ENCODE measurements at regions not wholly inside any gene's neighbourhood (a gene's known extent, or its start where the extent isn't known, plus 50 kb on each side); places are given as distances from the start of the nearest gene placed in this dataset.

DNA sequence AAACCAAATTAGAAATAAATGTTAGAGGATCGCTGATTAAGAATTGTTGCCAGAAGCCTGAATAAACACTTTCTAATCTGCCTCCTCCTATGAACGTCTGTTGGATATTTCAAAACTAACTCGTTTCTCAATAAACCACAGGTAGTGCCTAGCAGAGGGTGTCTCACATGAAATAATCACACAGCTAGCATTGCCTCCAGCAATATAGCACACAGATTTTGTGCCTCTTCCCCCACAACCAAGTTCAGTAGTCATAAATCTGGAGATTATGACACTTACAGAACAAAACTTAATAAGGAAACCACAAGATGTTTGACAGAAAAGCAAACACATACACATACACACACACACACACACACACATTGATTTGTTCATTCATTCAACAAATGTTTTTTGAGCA lies 173.2 kb upstream of the CDH10 start:
- no peaks in the 10 kb centered on the region for H3K36me3 ChIP-seq (ENCODE audit: insufficient read depth, low read length)
- no peak overlapping the region for H3K4me2 ChIP-seq (ENCODE audit: low read length)
- H3K79me2 ChIP-seq (ENCODE audit: insufficient read depth, low read depth, low read length): no peaks in the 10 kb centered on the region
- no peak overlapping the region for H3K4me3 ChIP-seq (ENCODE audit: low read depth, low read length, poor library complexity, severe bottlenecking)
- no peaks in the 10 kb centered on the region for H4K20me1 ChIP-seq (ENCODE audit: insufficient read depth, low read length)
- ChIA-PET POLR2A (no interaction called here), CTCF (ENCODE audit: unreplicated experiment) (no interaction called here)
- DNase-seq (ENCODE audit: low spot score): no peak
- H3K4me1 ChIP-seq (ENCODE audit: insufficient read depth, low read length, poor library complexity, severe bottlenecking): no peaks in the 10 kb centered on the region
- H3K9me3 ChIP-seq (ENCODE audit: low read length): no peaks in the 10 kb centered on the region
- no TSS peak for BruUV-seq (replicated peaks)
- TF ChIP-seq, protein P1, sequence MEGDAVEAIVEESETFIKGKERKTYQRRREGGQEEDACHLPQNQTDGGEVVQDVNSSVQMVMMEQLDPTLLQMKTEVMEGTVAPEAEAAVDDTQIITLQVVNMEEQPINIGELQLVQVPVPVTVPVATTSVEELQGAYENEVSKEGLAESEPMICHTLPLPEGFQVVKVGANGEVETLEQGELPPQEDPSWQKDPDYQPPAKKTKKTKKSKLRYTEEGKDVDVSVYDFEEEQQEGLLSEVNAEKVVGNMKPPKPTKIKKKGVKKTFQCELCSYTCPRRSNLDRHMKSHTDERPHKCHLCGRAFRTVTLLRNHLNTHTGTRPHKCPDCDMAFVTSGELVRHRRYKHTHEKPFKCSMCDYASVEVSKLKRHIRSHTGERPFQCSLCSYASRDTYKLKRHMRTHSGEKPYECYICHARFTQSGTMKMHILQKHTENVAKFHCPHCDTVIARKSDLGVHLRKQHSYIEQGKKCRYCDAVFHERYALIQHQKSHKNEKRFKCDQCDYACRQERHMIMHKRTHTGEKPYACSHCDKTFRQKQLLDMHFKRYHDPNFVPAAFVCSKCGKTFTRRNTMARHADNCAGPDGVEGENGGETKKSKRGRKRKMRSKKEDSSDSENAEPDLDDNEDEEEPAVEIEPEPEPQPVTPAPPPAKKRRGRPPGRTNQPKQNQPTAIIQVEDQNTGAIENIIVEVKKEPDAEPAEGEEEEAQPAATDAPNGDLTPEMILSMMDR (conservative IDR thresholded peaks at IDR 0.05; ENCODE audit: low read length): no peak
- no peak for TF ChIP-seq EZH2phosphoT487 (IDR thresholded peaks at IDR 0.05; ENCODE audit: borderline replicate concordance, low read depth, low read length)
- no peaks in the 10 kb centered on the region for H3K9me2 ChIP-seq (ENCODE audit: insufficient read depth, low read length)
- intact Hi-C loops (cut with micrococcal nuclease; ENCODE audit: unreplicated experiment): no loop called here
- H3K27ac ChIP-seq (ENCODE audit: low read depth, low read length, poor library complexity, severe bottlenecking): no peak overlapping the region
- H2AFZ ChIP-seq (ENCODE audit: low read length): no peak overlapping the region

DNA sequence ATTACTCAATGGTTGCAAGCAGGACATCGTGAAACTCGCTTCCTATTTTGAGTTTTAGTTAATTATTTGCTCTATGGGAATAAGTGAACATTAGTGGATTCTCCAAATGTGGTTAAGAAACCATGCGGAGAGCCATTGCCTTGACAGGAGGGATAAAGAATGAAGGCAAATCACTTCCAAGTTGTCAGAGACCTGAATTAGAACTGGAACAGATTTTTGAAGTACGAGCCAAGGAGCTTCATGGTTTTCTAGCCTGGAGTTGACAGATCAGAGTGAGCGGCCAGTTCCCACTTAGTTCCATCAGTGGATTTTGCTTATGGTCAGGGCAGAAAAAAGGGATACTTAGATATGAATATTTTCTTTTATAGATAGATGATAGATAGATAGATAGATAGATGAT lies 171.4 kb upstream of the CDH10 start:
- intact Hi-C loops (cut with micrococcal nuclease; ENCODE audit: unreplicated experiment): no loop called here
- Histone ChIP-seq H3K79me2 (ENCODE audit: insufficient read depth, low read depth, low read length) (no peaks in the 10 kb centered on the region), H3K4me1 (ENCODE audit: insufficient read depth, low read length, poor library complexity, severe bottlenecking) (no peaks in the 10 kb centered on the region), H3K9me3 (ENCODE audit: low read length) (no peaks in the 10 kb centered on the region), H3K9me2 (ENCODE audit: insufficient read depth, low read length) (no peaks in the 10 kb centered on the region), H3K36me3 (ENCODE audit: insufficient read depth, low read length) (no peaks in the 10 kb centered on the region), H4K20me1 (ENCODE audit: insufficient read depth, low read length) (no peaks in the 10 kb centered on the region), H3K27ac (ENCODE audit: low read depth, low read length, poor library complexity, severe bottlenecking) (no peak overlapping the region), H3K4me2 (ENCODE audit: low read length) (no peak overlapping the region), H3K4me3 (ENCODE audit: low read depth, low read length, poor library complexity, severe bottlenecking) (no peak overlapping the region), H2AFZ (ENCODE audit: low read length) (no peak overlapping the region)
- ChIA-PET CTCF (ENCODE audit: unreplicated experiment) (no interaction called here), POLR2A (interaction anchor here (0.6 to 1.2 kb wide), 2 partner anchors 10 to 68 kb away, joined by 3 to 4 read pairs; no protein-coding TSS in a partner anchor)
- DNase-seq (ENCODE audit: low spot score): no peak
- BruUV-seq (replicated peaks): no TSS peak
- TF ChIP-seq, protein P1 (conservative IDR thresholded peaks at IDR 0.05; ENCODE audit: low read length): no peak
- TF ChIP-seq EZH2phosphoT487 (IDR thresholded peaks at IDR 0.05; ENCODE audit: borderline replicate concordance, low read depth, low read length): no peak

DNA sequence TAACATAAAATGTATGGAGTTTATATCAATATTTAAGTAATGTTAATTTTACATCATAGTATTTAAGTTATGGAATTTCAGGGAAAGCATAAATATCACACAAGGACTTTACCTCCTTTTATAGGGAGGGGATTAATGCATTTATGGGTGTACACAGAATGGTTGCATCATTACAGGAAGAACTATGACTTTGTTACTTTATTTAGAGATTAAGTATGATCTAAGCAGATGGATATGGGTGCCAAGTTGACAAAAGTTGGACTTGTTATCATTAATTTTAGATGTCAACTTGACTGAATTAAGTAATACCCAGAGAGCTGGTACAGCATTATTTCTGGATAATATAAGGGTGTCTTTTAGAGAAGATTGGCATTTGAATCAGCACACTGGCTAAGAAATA lies 160.5 kb upstream of the CDH10 start:
- Histone ChIP-seq H3K36me3 (ENCODE audit: insufficient read depth, low read length) (no peaks in the 10 kb centered on the region), H3K9me3 (ENCODE audit: low read length) (no peaks in the 10 kb centered on the region), H3K9me2 (ENCODE audit: insufficient read depth, low read length) (no peaks in the 10 kb centered on the region), H3K27ac (ENCODE audit: low read depth, low read length, poor library complexity, severe bottlenecking) (no peak overlapping the region), H4K20me1 (ENCODE audit: insufficient read depth, low read length) (no peaks in the 10 kb centered on the region), H3K4me2 (ENCODE audit: low read length) (no peak overlapping the region), H3K4me3 (ENCODE audit: low read depth, low read length, poor library complexity, severe bottlenecking) (no peak overlapping the region), H3K4me1 (ENCODE audit: insufficient read depth, low read length, poor library complexity, severe bottlenecking) (no peaks in the 10 kb centered on the region), H2AFZ (ENCODE audit: low read length) (no peak overlapping the region), H3K79me2 (ENCODE audit: insufficient read depth, low read depth, low read length) (no peaks in the 10 kb centered on the region)
- intact Hi-C loops (cut with micrococcal nuclease; ENCODE audit: unreplicated experiment): no loop called here
- ChIA-PET POLR2A (no interaction called here), CTCF (ENCODE audit: unreplicated experiment) (no interaction called here)
- no TSS peak for BruUV-seq (replicated peaks)
- DNase-seq (ENCODE audit: low spot score): no peak
- TF ChIP-seq EZH2phosphoT487 (IDR thresholded peaks at IDR 0.05; ENCODE audit: borderline replicate concordance, low read depth, low read length): no peak
- TF ChIP-seq, protein P1 (conservative IDR thresholded peaks at IDR 0.05; ENCODE audit: low read length): no peak

Data from OCI-LY7 (cell line).